ENCODE measurements at regions not wholly inside any gene's neighbourhood (a gene's known extent, or its start where the extent isn't known, plus 50 kb on each side); places are given as distances from the start of the nearest gene placed in this dataset.

DNA sequence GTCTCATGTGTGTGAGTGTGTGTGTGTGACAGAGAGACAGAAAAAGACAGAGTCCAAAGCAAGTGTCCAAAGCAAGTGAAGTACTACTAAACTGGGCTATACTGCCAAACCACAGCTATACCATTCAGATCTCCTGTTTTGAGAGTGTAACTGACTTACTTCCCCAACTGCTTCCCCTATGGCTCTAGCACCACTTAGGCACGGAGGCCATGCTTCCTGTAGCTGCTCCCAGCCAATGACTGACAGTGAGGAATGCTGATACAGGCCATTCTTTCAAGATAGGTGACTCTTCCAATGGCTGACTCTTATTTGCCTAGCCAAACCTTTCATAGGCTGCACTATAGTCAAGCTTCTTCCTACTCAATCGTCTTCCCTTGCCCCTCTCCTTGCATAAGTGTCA is 393.2 kb downstream of the BCAT1 start:
- TF ChIP-seq, protein P1, sequence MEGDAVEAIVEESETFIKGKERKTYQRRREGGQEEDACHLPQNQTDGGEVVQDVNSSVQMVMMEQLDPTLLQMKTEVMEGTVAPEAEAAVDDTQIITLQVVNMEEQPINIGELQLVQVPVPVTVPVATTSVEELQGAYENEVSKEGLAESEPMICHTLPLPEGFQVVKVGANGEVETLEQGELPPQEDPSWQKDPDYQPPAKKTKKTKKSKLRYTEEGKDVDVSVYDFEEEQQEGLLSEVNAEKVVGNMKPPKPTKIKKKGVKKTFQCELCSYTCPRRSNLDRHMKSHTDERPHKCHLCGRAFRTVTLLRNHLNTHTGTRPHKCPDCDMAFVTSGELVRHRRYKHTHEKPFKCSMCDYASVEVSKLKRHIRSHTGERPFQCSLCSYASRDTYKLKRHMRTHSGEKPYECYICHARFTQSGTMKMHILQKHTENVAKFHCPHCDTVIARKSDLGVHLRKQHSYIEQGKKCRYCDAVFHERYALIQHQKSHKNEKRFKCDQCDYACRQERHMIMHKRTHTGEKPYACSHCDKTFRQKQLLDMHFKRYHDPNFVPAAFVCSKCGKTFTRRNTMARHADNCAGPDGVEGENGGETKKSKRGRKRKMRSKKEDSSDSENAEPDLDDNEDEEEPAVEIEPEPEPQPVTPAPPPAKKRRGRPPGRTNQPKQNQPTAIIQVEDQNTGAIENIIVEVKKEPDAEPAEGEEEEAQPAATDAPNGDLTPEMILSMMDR (IDR thresholded peaks at IDR 0.05 in 2 of 3, conservative IDR thresholded peaks at IDR 0.05 in 1 of 3; ENCODE audit: borderline replicate concordance in 1 of 3, insufficient read depth in 1 of 3, low read depth in 2 of 3, low read length in 2 of 3) = no peak
- no peak for TF ChIP-seq POLR2A (IDR thresholded peaks at IDR 0.05; ENCODE audit: borderline replicate concordance, extremely low read depth, insufficient read depth, insufficient read length)
- no peak for TF ChIP-seq FOSL1 (IDR thresholded peaks at IDR 0.05; ENCODE audit: low read depth)
- TF ChIP-seq, protein P2, sequence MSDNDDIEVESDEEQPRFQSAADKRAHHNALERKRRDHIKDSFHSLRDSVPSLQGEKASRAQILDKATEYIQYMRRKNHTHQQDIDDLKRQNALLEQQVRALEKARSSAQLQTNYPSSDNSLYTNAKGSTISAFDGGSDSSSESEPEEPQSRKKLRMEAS (IDR thresholded peaks at IDR 0.05) = no peak
- no peak for TF ChIP-seq TCF7L2 (IDR thresholded peaks at IDR 0.05; ENCODE audit: borderline replicate concordance, extremely low read depth, insufficient read depth, insufficient read length)
- TF ChIP-seq, protein P3, sequence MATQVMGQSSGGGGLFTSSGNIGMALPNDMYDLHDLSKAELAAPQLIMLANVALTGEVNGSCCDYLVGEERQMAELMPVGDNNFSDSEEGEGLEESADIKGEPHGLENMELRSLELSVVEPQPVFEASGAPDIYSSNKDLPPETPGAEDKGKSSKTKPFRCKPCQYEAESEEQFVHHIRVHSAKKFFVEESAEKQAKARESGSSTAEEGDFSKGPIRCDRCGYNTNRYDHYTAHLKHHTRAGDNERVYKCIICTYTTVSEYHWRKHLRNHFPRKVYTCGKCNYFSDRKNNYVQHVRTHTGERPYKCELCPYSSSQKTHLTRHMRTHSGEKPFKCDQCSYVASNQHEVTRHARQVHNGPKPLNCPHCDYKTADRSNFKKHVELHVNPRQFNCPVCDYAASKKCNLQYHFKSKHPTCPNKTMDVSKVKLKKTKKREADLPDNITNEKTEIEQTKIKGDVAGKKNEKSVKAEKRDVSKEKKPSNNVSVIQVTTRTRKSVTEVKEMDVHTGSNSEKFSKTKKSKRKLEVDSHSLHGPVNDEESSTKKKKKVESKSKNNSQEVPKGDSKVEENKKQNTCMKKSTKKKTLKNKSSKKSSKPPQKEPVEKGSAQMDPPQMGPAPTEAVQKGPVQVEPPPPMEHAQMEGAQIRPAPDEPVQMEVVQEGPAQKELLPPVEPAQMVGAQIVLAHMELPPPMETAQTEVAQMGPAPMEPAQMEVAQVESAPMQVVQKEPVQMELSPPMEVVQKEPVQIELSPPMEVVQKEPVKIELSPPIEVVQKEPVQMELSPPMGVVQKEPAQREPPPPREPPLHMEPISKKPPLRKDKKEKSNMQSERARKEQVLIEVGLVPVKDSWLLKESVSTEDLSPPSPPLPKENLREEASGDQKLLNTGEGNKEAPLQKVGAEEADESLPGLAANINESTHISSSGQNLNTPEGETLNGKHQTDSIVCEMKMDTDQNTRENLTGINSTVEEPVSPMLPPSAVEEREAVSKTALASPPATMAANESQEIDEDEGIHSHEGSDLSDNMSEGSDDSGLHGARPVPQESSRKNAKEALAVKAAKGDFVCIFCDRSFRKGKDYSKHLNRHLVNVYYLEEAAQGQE (IDR thresholded peaks at IDR 0.05; ENCODE audit: low read depth) = no peak
- no peak for TF ChIP-seq ZNF274 (IDR thresholded peaks at IDR 0.05; ENCODE audit: low read depth, low read length)
- no peak for TF ChIP-seq SIN3A (IDR thresholded peaks at IDR 0.05; ENCODE audit: low read depth)
- no peak for TF ChIP-seq YY1 (IDR thresholded peaks at IDR 0.05; ENCODE audit: extremely low read depth, insufficient replicate concordance, low read depth, low read length)
- TF ChIP-seq RAD21 (IDR thresholded peaks at IDR 0.05; ENCODE audit: low read depth) = no peak
- no peak for TF ChIP-seq EZH2phosphoT487 (IDR thresholded peaks at IDR 0.05; ENCODE audit: borderline replicate concordance)

All from HCT116 (cell line).